Left ventricle myocardium inferior (tissue), 1 donor: ENCODE measurements at regions not wholly inside any gene's neighbourhood (a gene's known extent, or its start where the extent isn't known, plus 50 kb on each side); places are given as distances from the start of the nearest gene placed in this dataset.

Source experiments
- DNase-seq: peaks from one replicate; pipeline ENCODE4 v3.0.0-alpha.2; 2020
- H3K27ac ChIP-seq: fragments of 200-600 bp; replicated peaks from 2 replicates; pipeline ENCODE4 v1.8.0; 2021
- H3K27me3 ChIP-seq: fragments of 200-600 bp; 2 replicates; pipeline ENCODE4 v1.8.0; 2021; ENCODE audit warnings: low read depth
- H3K36me3 ChIP-seq: fragments of 200-600 bp; 2 replicates; pipeline ENCODE4 v1.8.0; 2021
- H3K4me1 ChIP-seq: fragments of 200-600 bp; 2 replicates; pipeline ENCODE4 v1.8.0; 2021
- H3K4me3 ChIP-seq: fragments of 200-600 bp; 2 replicates; pipeline ENCODE4 v1.8.0; 2021; ENCODE audit warnings: mild to moderate bottlenecking, moderate library complexity
- H3K9me3 ChIP-seq: fragments of 200-600 bp; replicated peaks from 2 replicates; pipeline ENCODE4 v1.8.0; 2021
- CTCF ChIP-seq: fragments of 200-600 bp; IDR thresholded peaks from 2 replicates; pipeline ENCODE4 v1.8.0; 2021; ENCODE audit warnings: antibody characterized with exemption, mild to moderate bottlenecking, borderline replicate concordance
- intact Hi-C: fragments of 100-400 bp; cut with micrococcal nuclease; formaldehyde crosslinking; loops from one replicate; pipeline ENCODE4 v1.11.0; 2022
- donor health status: DM: no; HTN: yes; CAD: no; lungs with severe emphysema.

DNA sequence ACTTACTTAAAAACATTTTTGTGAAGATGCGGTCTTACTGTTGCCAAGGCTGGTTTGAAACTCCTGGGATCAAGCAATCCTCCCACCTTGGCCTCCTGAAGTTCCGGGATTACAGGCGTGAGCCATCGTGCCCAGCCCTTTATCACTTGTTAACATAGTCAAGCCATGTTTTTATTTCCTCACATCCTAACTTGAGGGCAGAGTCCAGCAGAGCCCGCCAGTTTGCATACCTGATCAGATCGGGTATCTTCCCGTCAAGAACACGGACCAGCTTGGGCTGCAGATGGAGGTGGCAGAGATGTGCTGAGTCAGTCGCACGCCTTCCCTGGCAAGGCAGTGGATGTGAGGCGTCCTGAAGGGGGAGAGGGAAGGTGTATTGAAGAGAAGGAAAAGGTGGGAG lies 447.3 kb upstream of the USP9Y start:
- H3K27ac ChIP-seq: no peak overlapping the region

GRCh38 chrY:12271162-12271561 lies 429.9 kb upstream of the USP9Y start:
- no peak for TF ChIP-seq CTCF
- Histone ChIP-seq H3K27ac (no peak overlapping the region), H3K27me3 (no peaks in the 10 kb centered on the region), H3K9me3 (peaks cover 5% of the 10 kb centered on the region), H3K4me1 (no peaks in the 10 kb centered on the region), H3K4me3 (no peak overlapping the region), H3K36me3 (no peaks in the 10 kb centered on the region)
- intact Hi-C loops: no loop called here
- DNase-seq: no peak

More for the DNA sequence above, 447.3 kb upstream of the USP9Y start:
- H3K4me3 ChIP-seq: no peak overlapping the region
- no peaks in the 10 kb centered on the region for H3K9me3 ChIP-seq
- no peak for DNase-seq
- no peaks in the 10 kb centered on the region for H3K27me3 ChIP-seq
- intact Hi-C loops: no loop called here
- no peaks in the 10 kb centered on the region for H3K4me1 ChIP-seq
- TF ChIP-seq CTCF: no peak
- no peaks in the 10 kb centered on the region for H3K36me3 ChIP-seq

- Histone ChIP-seq H3K4me3 (no peak overlapping the region), H3K36me3 (no peaks in the 10 kb centered on the region), H3K27me3 (no peaks in the 10 kb centered on the region), H3K9me3 (no peaks in the 10 kb centered on the region), H3K4me1 (no peaks in the 10 kb centered on the region), H3K27ac (no peak overlapping the region)
- DNase-seq: no peak
- intact Hi-C loops: no loop called here
- no peak for TF ChIP-seq CTCF
Observed at GRCh38 chrY:12285608-12286007, 415.4 kb upstream of the USP9Y start.

DNA sequence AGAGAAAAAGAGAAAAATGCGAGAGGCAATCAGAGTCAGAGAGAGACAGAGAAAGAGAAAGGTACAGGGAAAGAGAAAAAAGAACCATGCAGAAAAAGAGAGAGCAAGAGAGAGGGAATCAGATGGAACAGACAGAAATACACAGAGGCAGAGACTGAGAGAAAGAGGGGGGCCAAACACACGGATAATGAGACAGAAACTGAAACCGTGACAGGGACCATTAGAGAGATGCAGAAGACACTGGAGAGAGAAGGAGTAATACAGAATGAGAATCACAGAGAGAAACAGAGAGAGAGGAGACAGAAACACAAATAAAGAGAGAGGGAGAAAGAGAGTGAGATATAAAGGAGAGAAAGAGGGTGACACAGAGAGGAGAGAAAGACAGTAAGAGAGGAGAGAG lies 412.1 kb upstream of the USP9Y start:
- intact Hi-C loops: no loop called here
- Histone ChIP-seq H3K27me3 (no peaks in the 10 kb centered on the region), H3K9me3 (no peaks in the 10 kb centered on the region)

GRCh38 chrY:12289415-12289814 lies 411.6 kb upstream of the USP9Y start:
- H3K27ac ChIP-seq: no peak overlapping the region
- no peak for TF ChIP-seq CTCF
- no peaks in the 10 kb centered on the region for H3K36me3 ChIP-seq
- no peaks in the 10 kb centered on the region for H3K9me3 ChIP-seq
- no peak overlapping the region for H3K4me3 ChIP-seq
- DNase-seq: no peak
- intact Hi-C loops: no loop called here
- no peaks in the 10 kb centered on the region for H3K4me1 ChIP-seq
- H3K27me3 ChIP-seq: no peaks in the 10 kb centered on the region

More for the DNA sequence above, 412.1 kb upstream of the USP9Y start:
- Histone ChIP-seq H3K4me3 (no peak overlapping the region), H3K36me3 (no peaks in the 10 kb centered on the region), H3K4me1 (no peaks in the 10 kb centered on the region), H3K27ac (no peak overlapping the region)
- TF ChIP-seq CTCF: no peak
- DNase-seq: no peak

DNA sequence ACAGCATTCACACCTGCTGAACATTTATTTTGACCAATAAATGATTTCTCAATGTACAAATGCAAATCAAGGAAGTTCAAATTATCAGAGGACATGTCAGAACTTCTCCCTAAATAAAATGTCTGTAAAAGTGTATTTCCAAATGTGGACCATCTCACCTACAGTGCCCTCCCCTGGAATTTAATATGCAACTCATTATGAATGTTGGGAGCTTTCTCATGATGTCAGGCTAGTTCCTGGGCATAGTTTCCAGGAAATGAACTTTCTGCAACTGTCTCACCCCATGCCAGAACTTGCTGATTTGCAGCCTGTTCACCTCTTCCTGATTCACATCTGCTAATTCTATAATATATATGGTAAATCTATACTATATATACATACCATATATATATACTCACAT lies 408.5 kb upstream of the USP9Y start:
- no peak for DNase-seq
- no peaks in the 10 kb centered on the region for H3K27me3 ChIP-seq
- no peak overlapping the region for H3K4me3 ChIP-seq
- H3K4me1 ChIP-seq: no peaks in the 10 kb centered on the region
- no peak overlapping the region for H3K27ac ChIP-seq
- no peaks in the 10 kb centered on the region for H3K36me3 ChIP-seq
- no peak for TF ChIP-seq CTCF
- H3K9me3 ChIP-seq: no peaks in the 10 kb centered on the region
- intact Hi-C loops: no loop called here
